ENCODE measurements at regions not wholly inside any gene's neighbourhood (a gene's known extent, or its start where the extent isn't known, plus 50 kb on each side); places are given as distances from the start of the nearest gene placed in this dataset.
A peak's percentile ranks its signal among the peaks of the same experiment; 100 is the strongest.

DNA sequence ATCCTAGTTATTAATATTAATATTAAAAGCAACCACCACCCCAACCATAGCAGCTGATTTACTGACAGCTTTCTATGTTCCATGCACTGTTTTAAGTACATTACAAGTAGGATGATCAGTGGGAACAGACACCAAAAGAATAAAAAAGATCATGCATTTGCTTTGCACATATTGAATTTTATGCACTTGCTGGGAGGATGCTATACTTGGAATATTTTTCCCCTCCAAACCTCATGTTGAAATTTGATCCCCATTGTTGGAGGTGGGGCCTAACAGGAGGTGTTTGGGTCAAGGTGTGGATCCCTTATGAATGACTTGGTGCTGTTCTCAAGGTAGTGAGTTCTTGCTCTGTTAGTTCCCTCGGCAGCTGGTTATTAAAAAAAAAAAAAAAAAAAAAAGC is 178.9 kb upstream of the MYLIP start:
- Mint-ChIP-seq H3K36me3 (ENCODE audit: insufficient read depth, unreplicated experiment) (no peaks in the 10 kb centered on the region), H3K27ac (ENCODE audit: unreplicated experiment) (no peak overlapping the region), H3K4me1 (ENCODE audit: low read depth, unreplicated experiment) (peaks cover 17% of the 10 kb centered on the region), H3K9me3 (ENCODE audit: low read depth, unreplicated experiment) (no peaks in the 10 kb centered on the region), H3K4me3 (ENCODE audit: low read depth, unreplicated experiment) (no peak overlapping the region), H3K27me3 (ENCODE audit: unreplicated experiment) (no peaks in the 10 kb centered on the region)
- CTCF ChIA-PET: interaction anchor here (0.6 to 1.3 kb wide), 2 partner anchors 181 to 267 kb away, joined by 3 read pairs; no protein-coding TSS in a partner anchor
- TF ChIP-seq, protein P1, sequence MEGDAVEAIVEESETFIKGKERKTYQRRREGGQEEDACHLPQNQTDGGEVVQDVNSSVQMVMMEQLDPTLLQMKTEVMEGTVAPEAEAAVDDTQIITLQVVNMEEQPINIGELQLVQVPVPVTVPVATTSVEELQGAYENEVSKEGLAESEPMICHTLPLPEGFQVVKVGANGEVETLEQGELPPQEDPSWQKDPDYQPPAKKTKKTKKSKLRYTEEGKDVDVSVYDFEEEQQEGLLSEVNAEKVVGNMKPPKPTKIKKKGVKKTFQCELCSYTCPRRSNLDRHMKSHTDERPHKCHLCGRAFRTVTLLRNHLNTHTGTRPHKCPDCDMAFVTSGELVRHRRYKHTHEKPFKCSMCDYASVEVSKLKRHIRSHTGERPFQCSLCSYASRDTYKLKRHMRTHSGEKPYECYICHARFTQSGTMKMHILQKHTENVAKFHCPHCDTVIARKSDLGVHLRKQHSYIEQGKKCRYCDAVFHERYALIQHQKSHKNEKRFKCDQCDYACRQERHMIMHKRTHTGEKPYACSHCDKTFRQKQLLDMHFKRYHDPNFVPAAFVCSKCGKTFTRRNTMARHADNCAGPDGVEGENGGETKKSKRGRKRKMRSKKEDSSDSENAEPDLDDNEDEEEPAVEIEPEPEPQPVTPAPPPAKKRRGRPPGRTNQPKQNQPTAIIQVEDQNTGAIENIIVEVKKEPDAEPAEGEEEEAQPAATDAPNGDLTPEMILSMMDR (IDR thresholded peaks at IDR 0.05; ENCODE audit: unreplicated experiment): no peak
- DNase-seq: no peak
- BruUV-seq (replicated peaks): no TSS peak
- intact Hi-C loops (cut with micrococcal nuclease; ENCODE audit: unreplicated experiment): no loop called here

DNA sequence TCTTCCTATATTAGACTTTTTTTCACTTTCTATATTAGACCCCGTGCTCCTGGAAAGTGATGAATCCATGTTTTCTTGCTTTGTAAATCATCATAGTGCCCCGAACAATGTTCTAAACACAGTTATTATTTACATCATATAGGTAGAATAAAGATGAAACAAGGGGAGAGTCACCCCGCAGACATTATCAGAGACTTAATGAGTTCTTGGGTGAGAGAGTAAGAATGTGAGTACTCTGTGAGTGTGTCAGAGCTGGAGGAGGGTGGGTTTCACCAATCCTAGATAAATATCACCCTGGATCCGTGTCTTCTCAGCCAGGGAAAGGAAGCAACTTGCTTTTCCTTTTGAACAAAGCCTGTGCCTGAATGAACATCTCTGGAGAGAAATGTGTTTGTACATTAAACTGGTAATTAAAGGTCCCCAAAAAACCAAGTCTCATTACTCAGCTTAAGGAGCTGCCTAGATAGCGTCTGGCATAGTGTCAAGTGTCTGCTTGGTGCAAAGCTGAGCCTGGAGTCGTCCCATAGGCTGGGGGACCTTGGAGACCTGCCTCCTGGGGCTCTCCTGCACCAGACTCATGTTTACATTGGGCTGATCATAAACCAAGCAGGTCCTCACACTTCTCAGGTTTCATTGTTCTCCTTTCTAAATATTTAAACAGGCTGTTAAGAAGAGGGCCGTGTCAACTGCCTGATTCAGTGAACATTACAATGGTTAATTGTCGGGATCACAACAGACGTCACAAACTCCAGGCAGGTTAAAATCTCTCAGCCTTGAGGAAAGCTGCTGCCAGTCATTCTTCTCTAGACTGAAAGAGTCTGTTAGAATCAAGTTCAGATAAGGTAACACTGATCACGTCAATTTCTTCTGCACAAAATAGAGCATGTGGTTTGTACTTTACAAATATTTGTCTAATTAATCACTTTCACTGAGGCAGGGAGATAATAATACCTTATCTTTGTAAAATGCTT is 179.7 kb upstream of the MYLIP start:
- H3K36me3 Mint-ChIP-seq (ENCODE audit: insufficient read depth, unreplicated experiment): no peaks in the 10 kb centered on the region
- DNase-seq: peak; percentile 80
- H3K27me3 Mint-ChIP-seq (ENCODE audit: unreplicated experiment): no peaks in the 10 kb centered on the region
- peak overlapping the region; percentile 42 for H3K27ac Mint-ChIP-seq (ENCODE audit: unreplicated experiment)
- no peaks in the 10 kb centered on the region for H3K9me3 Mint-ChIP-seq (ENCODE audit: low read depth, unreplicated experiment)
- no peak overlapping the region for H3K4me3 Mint-ChIP-seq (ENCODE audit: low read depth, unreplicated experiment)
- H3K4me1 Mint-ChIP-seq (ENCODE audit: low read depth, unreplicated experiment): peaks cover 17% of the 10 kb centered on the region
- TF ChIP-seq, protein P1 (IDR thresholded peaks at IDR 0.05; ENCODE audit: unreplicated experiment): no peak
- no TSS peak for BruUV-seq (replicated peaks)
- intact Hi-C loops (cut with micrococcal nuclease; ENCODE audit: unreplicated experiment): no loop called here
- CTCF ChIA-PET: interaction anchor here (0.6 to 1.3 kb wide), 2 partner anchors 182 to 266 kb away, joined by 3 read pairs; no protein-coding TSS in a partner anchor

DNA sequence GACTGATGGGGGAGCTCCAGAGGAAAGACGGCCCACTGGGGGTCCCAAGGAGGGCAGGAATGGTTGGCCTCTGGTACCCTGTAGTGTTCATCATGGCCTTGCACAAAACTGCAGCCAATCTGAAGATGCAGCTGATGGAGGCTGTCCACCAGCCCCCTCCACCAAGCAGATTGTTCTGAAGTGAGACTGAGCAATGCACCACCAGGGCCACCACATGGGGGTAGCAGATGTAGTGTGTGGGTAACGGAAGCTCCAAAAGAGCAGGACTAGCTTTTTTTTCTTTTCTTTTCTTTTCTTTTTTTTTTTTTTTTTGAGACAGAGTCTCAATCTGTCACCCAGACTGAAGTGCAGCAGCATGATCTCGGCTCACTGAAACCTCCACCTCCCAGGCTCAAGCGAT is 181.0 kb upstream of the MYLIP start:
- Mint-ChIP-seq H3K4me1 (ENCODE audit: low read depth, unreplicated experiment) (peaks cover 17% of the 10 kb centered on the region), H3K27me3 (ENCODE audit: unreplicated experiment) (no peaks in the 10 kb centered on the region), H3K4me3 (ENCODE audit: low read depth, unreplicated experiment) (no peak overlapping the region), H3K27ac (ENCODE audit: unreplicated experiment) (no peak overlapping the region), H3K36me3 (ENCODE audit: insufficient read depth, unreplicated experiment) (no peaks in the 10 kb centered on the region), H3K9me3 (ENCODE audit: low read depth, unreplicated experiment) (no peaks in the 10 kb centered on the region)
- no TSS peak for BruUV-seq (replicated peaks)
- intact Hi-C loops (cut with micrococcal nuclease; ENCODE audit: unreplicated experiment): no loop called here
- TF ChIP-seq, protein P1 (IDR thresholded peaks at IDR 0.05; ENCODE audit: unreplicated experiment): no peak
- CTCF ChIA-PET: no interaction called here
- DNase-seq: no peak

DNA sequence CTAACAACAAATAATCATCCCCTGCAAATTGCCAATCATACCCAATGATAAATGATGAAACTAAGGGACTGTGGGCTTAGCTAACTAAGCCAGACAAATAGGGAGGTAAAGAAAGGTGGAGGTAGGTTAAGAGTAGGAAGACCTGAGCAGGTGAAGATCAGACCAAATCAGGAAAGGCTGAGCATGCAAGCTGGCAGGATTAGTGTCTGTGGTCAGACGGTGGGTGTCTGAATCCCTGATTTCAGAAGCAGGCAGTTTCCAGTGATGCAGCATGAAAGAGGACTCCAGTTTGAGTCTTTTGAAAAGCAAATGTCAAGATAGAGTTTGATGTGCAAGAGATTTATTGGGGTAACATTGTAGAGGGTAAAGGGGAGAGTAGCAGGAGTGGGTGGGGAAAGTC is 181.4 kb upstream of the MYLIP start:
- intact Hi-C loops (cut with micrococcal nuclease; ENCODE audit: unreplicated experiment): no loop called here
- H3K4me1 Mint-ChIP-seq (ENCODE audit: low read depth, unreplicated experiment): peaks cover 17% of the 10 kb centered on the region
- TF ChIP-seq, protein P1 (IDR thresholded peaks at IDR 0.05; ENCODE audit: unreplicated experiment): no peak
- no TSS peak for BruUV-seq (replicated peaks)
- H3K27ac Mint-ChIP-seq (ENCODE audit: unreplicated experiment): no peak overlapping the region
- no peak overlapping the region for H3K4me3 Mint-ChIP-seq (ENCODE audit: low read depth, unreplicated experiment)
- no peaks in the 10 kb centered on the region for H3K27me3 Mint-ChIP-seq (ENCODE audit: unreplicated experiment)
- CTCF ChIA-PET: no interaction called here
- no peaks in the 10 kb centered on the region for H3K36me3 Mint-ChIP-seq (ENCODE audit: insufficient read depth, unreplicated experiment)
- H3K9me3 Mint-ChIP-seq (ENCODE audit: low read depth, unreplicated experiment): no peaks in the 10 kb centered on the region
- no peak for DNase-seq
